Ishikawa (cell line): ENCODE measurements at regions not wholly inside any gene's neighbourhood (a gene's known extent, or its start where the extent isn't known, plus 50 kb on each side); places are given as distances from the start of the nearest gene placed in this dataset.

Experiments
- CEBPB ChIP-seq: IDR thresholded peaks from 2 replicates; pipeline ENCODE4 v1.6.1; 2012
- CREB1 ChIP-seq: IDR thresholded peaks from 2 replicates; pipeline ENCODE4 v1.6.1; 2012; ENCODE audit warnings: low read depth
- EGR1 ChIP-seq: IDR thresholded peaks from 2 replicates; pipeline ENCODE4 v1.6.1; 2012
- EP300 ChIP-seq: IDR thresholded peaks from 2 replicates; pipeline ENCODE4 v1.6.1; 2012; ENCODE audit warnings: borderline replicate concordance
- FOXM1 ChIP-seq: IDR thresholded peaks from 2 replicates; pipeline ENCODE4 v1.6.1; 2012; ENCODE audit warnings: low read depth, borderline replicate concordance
- NFIC ChIP-seq: IDR thresholded peaks from 2 replicates; pipeline ENCODE4 v1.6.1; 2012
- RAD21 ChIP-seq: IDR thresholded peaks from 2 replicates; pipeline ENCODE4 v1.6.1; 2012; ENCODE audit warnings: low read depth
- TAF1 ChIP-seq: IDR thresholded peaks from 2 replicates; pipeline ENCODE4 v1.6.1; 2012; ENCODE audit warnings: low read depth, mild to moderate bottlenecking
- TCF12 ChIP-seq: IDR thresholded peaks from 2 replicates; pipeline ENCODE4 v1.6.1; 2012; ENCODE audit warnings: low read depth
- TEAD4 ChIP-seq: IDR thresholded peaks from 2 replicates; pipeline ENCODE4 v1.6.1; 2012
- YY1 ChIP-seq: IDR thresholded peaks from 2 replicates; pipeline ENCODE4 v1.6.1; 2012; ENCODE audit warnings: low read depth
- ZBTB7A ChIP-seq: IDR thresholded peaks from 2 replicates; pipeline ENCODE4 v1.6.1; 2012; ENCODE audit warnings: low read depth
- TF ChIP-seq, protein P1 (sequence below): IDR thresholded peaks from 2 replicates; pipeline ENCODE4 v1.6.1; 2012
- TF ChIP-seq, protein P2 (sequence below): IDR thresholded peaks from 2 replicates; pipeline ENCODE4 v1.6.1; 2012
- TF ChIP-seq, protein P3 (sequence below): IDR thresholded peaks from 2 replicates; pipeline ENCODE4 v1.6.1; 2012; ENCODE audit warnings: low read depth, mild to moderate bottlenecking

DNA sequence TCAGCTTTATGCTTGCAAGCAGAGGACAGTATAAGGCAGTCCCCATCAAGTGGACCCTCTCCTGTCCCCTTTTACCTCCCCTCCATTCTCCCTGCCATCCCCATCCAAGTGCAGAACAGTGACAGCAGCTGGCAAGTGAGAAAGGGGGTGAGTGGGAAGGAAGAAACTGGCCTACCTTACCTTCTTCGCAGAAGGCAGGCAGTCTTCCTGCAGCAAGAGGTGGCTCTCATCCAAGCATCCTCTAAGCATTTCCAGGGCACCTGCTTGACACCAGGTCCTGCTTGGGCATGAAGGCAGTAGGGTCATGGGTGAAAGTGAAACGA is 77.3 kb upstream of the SH3PXD2B start:
- TF ChIP-seq CREB1 (no peak), CEBPB (no peak), NFIC (no peak), YY1 (no peak), EP300 (no peak)
- TF ChIP-seq, protein P1, sequence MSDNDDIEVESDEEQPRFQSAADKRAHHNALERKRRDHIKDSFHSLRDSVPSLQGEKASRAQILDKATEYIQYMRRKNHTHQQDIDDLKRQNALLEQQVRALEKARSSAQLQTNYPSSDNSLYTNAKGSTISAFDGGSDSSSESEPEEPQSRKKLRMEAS, result no peak

DNA sequence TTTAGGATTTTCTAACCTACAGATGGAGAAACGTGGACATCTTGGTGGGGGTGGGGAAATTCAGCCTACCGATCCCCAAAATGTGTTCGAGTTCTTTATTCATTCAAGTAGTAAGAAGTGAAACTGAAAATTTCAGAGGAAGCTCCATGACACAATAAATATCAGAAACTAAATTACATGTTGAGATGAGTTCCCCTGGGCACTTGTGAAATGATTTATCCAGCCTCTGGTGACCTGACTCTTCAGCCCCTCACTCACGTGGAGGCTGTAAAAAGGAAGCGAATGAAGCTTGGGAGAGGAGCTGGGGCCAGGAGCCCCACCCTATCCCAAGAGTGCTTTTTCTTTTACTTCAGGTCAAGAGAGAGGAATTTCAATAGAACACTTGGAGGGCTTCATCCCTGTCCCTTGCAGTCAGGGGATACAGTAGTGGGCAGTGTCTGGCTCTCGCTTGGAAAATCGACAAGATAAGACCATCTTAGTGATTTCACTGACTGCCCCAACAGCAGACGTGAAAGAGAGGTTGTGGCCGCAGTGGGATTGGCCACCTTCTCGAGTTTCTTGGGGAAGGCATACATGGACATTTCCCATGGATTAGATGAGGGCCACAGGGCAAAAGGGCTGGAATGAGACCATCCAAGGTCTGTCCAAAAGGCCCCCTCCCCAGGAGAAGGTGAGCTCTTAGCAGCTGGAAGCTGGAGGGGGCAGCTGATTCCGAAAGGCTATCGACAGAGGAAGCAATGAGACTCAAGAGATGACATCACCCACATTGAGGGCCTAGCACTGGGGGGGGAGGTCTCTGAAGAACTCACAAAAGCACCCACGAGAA is 76.8 kb upstream of the SH3PXD2B start:
- TF ChIP-seq YY1 (no peak), TEAD4 (no peak), TAF1 (no peak), EGR1 (no peak), CREB1 (no peak), FOXM1 (no peak), CEBPB (no peak), EP300 (no peak), TCF12 (no peak), NFIC (no peak), ZBTB7A (no peak), RAD21 (no peak)
- TF ChIP-seq, protein P1, result no peak
- TF ChIP-seq, protein P2, sequence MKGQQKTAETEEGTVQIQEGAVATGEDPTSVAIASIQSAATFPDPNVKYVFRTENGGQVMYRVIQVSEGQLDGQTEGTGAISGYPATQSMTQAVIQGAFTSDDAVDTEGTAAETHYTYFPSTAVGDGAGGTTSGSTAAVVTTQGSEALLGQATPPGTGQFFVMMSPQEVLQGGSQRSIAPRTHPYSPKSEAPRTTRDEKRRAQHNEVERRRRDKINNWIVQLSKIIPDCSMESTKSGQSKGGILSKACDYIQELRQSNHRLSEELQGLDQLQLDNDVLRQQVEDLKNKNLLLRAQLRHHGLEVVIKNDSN, result no peak
- TF ChIP-seq, protein P3, sequence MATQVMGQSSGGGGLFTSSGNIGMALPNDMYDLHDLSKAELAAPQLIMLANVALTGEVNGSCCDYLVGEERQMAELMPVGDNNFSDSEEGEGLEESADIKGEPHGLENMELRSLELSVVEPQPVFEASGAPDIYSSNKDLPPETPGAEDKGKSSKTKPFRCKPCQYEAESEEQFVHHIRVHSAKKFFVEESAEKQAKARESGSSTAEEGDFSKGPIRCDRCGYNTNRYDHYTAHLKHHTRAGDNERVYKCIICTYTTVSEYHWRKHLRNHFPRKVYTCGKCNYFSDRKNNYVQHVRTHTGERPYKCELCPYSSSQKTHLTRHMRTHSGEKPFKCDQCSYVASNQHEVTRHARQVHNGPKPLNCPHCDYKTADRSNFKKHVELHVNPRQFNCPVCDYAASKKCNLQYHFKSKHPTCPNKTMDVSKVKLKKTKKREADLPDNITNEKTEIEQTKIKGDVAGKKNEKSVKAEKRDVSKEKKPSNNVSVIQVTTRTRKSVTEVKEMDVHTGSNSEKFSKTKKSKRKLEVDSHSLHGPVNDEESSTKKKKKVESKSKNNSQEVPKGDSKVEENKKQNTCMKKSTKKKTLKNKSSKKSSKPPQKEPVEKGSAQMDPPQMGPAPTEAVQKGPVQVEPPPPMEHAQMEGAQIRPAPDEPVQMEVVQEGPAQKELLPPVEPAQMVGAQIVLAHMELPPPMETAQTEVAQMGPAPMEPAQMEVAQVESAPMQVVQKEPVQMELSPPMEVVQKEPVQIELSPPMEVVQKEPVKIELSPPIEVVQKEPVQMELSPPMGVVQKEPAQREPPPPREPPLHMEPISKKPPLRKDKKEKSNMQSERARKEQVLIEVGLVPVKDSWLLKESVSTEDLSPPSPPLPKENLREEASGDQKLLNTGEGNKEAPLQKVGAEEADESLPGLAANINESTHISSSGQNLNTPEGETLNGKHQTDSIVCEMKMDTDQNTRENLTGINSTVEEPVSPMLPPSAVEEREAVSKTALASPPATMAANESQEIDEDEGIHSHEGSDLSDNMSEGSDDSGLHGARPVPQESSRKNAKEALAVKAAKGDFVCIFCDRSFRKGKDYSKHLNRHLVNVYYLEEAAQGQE, result no peak

DNA sequence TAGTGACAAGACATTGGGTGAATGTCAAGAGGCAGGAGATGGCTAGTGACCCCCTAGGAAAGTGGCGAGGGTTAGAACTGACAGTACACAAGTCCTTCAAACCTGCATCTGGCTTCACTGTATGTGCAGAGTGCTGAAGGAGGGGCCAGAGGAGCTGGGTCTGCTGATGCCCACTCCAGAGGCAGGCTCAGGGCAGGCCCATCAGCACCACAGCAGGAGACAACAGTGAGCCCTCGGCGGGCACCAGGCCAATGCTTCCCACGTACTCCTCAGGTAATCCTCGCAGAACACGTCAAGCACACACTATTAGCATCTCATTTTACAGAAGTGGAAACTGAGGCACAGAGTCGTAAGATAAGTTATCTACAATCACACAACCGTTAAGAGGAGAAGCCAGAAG is 76.1 kb upstream of the SH3PXD2B start:
- TF ChIP-seq YY1 (no peak), FOXM1 (no peak), NFIC (no peak), EP300 (no peak), TEAD4 (no peak), CEBPB (no peak), ZBTB7A (no peak), CREB1 (no peak), EGR1 (no peak), TCF12 (no peak), RAD21 (no peak), TAF1 (no peak)
- TF ChIP-seq, protein P1, result no peak
- TF ChIP-seq, protein P3, result no peak
- TF ChIP-seq, protein P2, result no peak

DNA sequence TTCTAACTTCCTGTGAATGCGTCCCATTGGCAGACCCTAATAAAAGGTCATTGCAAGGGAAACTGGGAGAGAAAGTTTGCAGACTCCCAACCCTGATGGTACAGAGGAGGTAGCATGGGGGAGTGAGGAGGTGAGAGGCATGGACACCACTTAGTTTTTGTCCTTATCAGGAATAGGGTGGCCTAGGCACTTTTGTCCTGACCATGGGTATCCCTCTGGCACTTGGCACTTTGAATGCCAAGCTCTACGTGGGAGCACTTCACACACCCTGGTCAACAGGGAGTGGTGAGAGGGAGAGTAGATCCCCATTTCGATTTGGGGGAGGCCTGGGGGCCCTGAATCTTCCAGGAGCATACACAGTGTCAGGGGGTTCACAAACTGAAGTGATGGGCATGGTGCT is 75.6 kb upstream of the SH3PXD2B start:
- no peak for TF ChIP-seq TEAD4
- TF ChIP-seq ZBTB7A, result no peak
- TF ChIP-seq EGR1, result no peak
- no peak for TF ChIP-seq TCF12
- TF ChIP-seq, protein P2, result no peak
- no peak for TF ChIP-seq FOXM1
- TF ChIP-seq CEBPB, result no peak
- no peak for TF ChIP-seq EP300
- TF ChIP-seq TAF1, result no peak
- TF ChIP-seq, protein P1, result no peak
- TF ChIP-seq CREB1, result no peak
- TF ChIP-seq YY1, result no peak
- TF ChIP-seq, protein P3, result no peak
- TF ChIP-seq RAD21, result no peak
- no peak for TF ChIP-seq NFIC
